ENCODE measurements at regions not wholly inside any gene's neighbourhood (a gene's known extent, or its start where the extent isn't known, plus 50 kb on each side); places are given as distances from the start of the nearest gene placed in this dataset.

DNA sequence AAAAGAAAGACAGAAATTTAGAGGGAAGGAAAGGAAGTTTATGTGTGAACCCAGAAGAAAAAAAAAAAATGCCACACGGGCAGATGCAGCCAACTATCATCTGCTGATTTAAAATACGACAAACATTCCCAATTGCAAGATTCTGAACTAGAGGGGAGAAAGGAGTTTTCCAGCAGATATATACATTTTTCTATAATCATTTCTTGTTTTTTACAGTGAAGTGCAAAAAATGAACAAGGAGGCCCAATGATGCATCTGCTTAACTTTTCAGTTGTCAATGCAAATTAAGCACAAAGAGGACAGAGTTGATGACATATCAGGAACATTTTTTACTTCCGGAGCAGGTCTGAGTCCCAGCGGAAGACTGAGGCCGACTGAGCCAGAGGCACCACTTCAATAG lies 144.7 kb downstream of the MYCN start:
- ATAC-seq = no peak
- TF ChIP-seq RARB (CRISPR knock-in tag; IDR thresholded peaks at IDR 0.05) (no peak), PPARA (CRISPR knock-in tag; IDR thresholded peaks at IDR 0.05; ENCODE audit: borderline replicate concordance) (no peak), ESRRG (CRISPR knock-in tag; IDR thresholded peaks at IDR 0.05) (no peak), ISL1 (CRISPR knock-in tag; IDR thresholded peaks at IDR 0.05) (no peak), ZNF8 (CRISPR knock-in tag; IDR thresholded peaks at IDR 0.05) (no peak), TOX (CRISPR knock-in tag; IDR thresholded peaks at IDR 0.05; ENCODE audit: borderline replicate concordance) (no peak), ZNF565 (CRISPR knock-in tag; conservative IDR thresholded peaks at IDR 0.05; ENCODE audit: low read depth) (no peak), SNAI2 (CRISPR knock-in tag; IDR thresholded peaks at IDR 0.05) (no peak), ZC3H10 (CRISPR knock-in tag; IDR thresholded peaks at IDR 0.05) (no peak), ZNF70 (CRISPR knock-in tag; IDR thresholded peaks at IDR 0.05) (no peak), ZFP30 (CRISPR knock-in tag; IDR thresholded peaks at IDR 0.05) (no peak), GLIS3 (CRISPR knock-in tag; IDR thresholded peaks at IDR 0.05) (no peak)
- TF ChIP-seq, protein P1, sequence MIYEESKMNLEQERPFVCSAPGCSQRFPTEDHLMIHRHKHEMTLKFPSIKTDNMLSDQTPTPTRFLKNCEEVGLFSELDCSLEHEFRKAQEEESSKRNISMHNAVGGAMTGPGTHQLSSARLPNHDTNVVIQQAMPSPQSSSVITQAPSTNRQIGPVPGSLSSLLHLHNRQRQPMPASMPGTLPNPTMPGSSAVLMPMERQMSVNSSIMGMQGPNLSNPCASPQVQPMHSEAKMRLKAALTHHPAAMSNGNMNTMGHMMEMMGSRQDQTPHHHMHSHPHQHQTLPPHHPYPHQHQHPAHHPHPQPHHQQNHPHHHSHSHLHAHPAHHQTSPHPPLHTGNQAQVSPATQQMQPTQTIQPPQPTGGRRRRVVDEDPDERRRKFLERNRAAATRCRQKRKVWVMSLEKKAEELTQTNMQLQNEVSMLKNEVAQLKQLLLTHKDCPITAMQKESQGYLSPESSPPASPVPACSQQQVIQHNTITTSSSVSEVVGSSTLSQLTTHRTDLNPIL (CRISPR knock-in tag; IDR thresholded peaks at IDR 0.05; ENCODE audit: low read depth) = no peak
- TF ChIP-seq, protein P2, sequence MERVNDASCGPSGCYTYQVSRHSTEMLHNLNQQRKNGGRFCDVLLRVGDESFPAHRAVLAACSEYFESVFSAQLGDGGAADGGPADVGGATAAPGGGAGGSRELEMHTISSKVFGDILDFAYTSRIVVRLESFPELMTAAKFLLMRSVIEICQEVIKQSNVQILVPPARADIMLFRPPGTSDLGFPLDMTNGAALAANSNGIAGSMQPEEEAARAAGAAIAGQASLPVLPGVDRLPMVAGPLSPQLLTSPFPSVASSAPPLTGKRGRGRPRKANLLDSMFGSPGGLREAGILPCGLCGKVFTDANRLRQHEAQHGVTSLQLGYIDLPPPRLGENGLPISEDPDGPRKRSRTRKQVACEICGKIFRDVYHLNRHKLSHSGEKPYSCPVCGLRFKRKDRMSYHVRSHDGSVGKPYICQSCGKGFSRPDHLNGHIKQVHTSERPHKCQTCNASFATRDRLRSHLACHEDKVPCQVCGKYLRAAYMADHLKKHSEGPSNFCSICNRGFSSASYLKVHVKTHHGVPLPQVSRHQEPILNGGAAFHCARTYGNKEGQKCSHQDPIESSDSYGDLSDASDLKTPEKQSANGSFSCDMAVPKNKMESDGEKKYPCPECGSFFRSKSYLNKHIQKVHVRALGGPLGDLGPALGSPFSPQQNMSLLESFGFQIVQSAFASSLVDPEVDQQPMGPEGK (CRISPR knock-in tag; IDR thresholded peaks at IDR 0.05; ENCODE audit: borderline replicate concordance) = no peak

DNA sequence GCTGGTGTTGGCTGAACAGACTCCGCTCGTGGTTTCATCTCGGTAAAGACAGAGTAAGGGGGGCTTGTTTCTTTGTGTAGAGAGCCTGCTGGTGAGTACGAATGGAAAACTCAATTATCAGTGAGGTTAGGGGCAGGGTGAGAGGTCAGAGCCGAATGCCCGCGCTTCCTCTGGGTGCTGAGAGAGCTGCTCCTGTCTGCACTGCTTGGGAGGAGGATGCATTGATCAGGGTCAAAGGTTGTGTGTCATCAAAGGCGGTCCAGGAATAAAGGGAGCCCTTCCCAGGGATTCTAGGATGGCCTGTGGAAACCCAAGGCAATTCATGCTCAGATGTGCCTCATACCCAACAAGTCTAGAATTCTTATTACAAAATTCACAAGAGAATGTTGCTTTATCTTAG lies 143.9 kb downstream of the MYCN start:
- TF ChIP-seq, protein P2 (CRISPR knock-in tag; IDR thresholded peaks at IDR 0.05; ENCODE audit: borderline replicate concordance) = no peak
- TF ChIP-seq TOX (CRISPR knock-in tag; IDR thresholded peaks at IDR 0.05; ENCODE audit: borderline replicate concordance) = no peak
- TF ChIP-seq, protein P3, sequence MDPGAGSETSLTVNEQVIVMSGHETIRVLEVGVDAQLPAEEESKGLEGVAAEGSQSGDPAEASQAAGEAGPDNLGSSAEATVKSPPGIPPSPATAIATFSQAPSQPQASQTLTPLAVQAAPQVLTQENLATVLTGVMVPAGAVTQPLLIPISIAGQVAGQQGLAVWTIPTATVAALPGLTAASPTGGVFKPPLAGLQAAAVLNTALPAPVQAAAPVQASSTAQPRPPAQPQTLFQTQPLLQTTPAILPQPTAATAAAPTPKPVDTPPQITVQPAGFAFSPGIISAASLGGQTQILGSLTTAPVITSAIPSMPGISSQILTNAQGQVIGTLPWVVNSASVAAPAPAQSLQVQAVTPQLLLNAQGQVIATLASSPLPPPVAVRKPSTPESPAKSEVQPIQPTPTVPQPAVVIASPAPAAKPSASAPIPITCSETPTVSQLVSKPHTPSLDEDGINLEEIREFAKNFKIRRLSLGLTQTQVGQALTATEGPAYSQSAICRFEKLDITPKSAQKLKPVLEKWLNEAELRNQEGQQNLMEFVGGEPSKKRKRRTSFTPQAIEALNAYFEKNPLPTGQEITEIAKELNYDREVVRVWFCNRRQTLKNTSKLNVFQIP (CRISPR knock-in tag; IDR thresholded peaks at IDR 0.05; ENCODE audit: borderline replicate concordance, low read depth) = no peak
- no peak for TF ChIP-seq CSDC2 (CRISPR knock-in tag; IDR thresholded peaks at IDR 0.05)
- no peak for TF ChIP-seq OSR1 (CRISPR knock-in tag; IDR thresholded peaks at IDR 0.05)
- no peak for TF ChIP-seq ZC3H10 (CRISPR knock-in tag; IDR thresholded peaks at IDR 0.05)
- TF ChIP-seq ZFP3 (CRISPR knock-in tag; IDR thresholded peaks at IDR 0.05) = no peak
- TF ChIP-seq ZNF8 (CRISPR knock-in tag; IDR thresholded peaks at IDR 0.05) = no peak
- no peak for TF ChIP-seq ISL1 (CRISPR knock-in tag; IDR thresholded peaks at IDR 0.05)
- TF ChIP-seq, protein P4, sequence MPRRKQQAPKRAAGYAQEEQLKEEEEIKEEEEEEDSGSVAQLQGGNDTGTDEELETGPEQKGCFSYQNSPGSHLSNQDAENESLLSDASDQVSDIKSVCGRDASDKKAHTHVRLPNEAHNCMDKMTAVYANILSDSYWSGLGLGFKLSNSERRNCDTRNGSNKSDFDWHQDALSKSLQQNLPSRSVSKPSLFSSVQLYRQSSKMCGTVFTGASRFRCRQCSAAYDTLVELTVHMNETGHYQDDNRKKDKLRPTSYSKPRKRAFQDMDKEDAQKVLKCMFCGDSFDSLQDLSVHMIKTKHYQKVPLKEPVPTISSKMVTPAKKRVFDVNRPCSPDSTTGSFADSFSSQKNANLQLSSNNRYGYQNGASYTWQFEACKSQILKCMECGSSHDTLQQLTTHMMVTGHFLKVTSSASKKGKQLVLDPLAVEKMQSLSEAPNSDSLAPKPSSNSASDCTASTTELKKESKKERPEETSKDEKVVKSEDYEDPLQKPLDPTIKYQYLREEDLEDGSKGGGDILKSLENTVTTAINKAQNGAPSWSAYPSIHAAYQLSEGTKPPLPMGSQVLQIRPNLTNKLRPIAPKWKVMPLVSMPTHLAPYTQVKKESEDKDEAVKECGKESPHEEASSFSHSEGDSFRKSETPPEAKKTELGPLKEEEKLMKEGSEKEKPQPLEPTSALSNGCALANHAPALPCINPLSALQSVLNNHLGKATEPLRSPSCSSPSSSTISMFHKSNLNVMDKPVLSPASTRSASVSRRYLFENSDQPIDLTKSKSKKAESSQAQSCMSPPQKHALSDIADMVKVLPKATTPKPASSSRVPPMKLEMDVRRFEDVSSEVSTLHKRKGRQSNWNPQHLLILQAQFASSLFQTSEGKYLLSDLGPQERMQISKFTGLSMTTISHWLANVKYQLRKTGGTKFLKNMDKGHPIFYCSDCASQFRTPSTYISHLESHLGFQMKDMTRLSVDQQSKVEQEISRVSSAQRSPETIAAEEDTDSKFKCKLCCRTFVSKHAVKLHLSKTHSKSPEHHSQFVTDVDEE (CRISPR knock-in tag; IDR thresholded peaks at IDR 0.05) = no peak
- TF ChIP-seq ESRRG (CRISPR knock-in tag; IDR thresholded peaks at IDR 0.05) = no peak
- no peak for TF ChIP-seq TCF4 (CRISPR knock-in tag; IDR thresholded peaks at IDR 0.05; ENCODE audit: borderline replicate concordance)
- TF ChIP-seq RARB (CRISPR knock-in tag; IDR thresholded peaks at IDR 0.05) = no peak
- no peak for TF ChIP-seq PPARA (CRISPR knock-in tag; IDR thresholded peaks at IDR 0.05; ENCODE audit: borderline replicate concordance)
- no peak for TF ChIP-seq ZNF70 (CRISPR knock-in tag; IDR thresholded peaks at IDR 0.05)
- no peak for TF ChIP-seq ZFP30 (CRISPR knock-in tag; IDR thresholded peaks at IDR 0.05)
- no peak for TF ChIP-seq GLIS3 (CRISPR knock-in tag; IDR thresholded peaks at IDR 0.05)
- TF ChIP-seq, protein P5, sequence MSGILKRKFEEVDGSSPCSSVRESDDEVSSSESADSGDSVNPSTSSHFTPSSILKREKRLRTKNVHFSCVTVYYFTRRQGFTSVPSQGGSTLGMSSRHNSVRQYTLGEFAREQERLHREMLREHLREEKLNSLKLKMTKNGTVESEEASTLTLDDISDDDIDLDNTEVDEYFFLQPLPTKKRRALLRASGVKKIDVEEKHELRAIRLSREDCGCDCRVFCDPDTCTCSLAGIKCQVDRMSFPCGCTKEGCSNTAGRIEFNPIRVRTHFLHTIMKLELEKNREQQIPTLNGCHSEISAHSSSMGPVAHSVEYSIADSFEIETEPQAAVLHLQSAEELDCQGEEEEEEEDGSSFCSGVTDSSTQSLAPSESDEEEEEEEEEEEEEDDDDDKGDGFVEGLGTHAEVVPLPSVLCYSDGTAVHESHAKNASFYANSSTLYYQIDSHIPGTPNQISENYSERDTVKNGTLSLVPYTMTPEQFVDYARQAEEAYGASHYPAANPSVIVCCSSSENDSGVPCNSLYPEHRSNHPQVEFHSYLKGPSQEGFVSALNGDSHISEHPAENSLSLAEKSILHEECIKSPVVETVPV (CRISPR knock-in tag; IDR thresholded peaks at IDR 0.05) = no peak
- ATAC-seq = no peak
